Gastroesophageal sphincter (tissue), 3 donors: ENCODE measurements at regions not wholly inside any gene's neighbourhood (a gene's known extent, or its start where the extent isn't known, plus 50 kb on each side); places are given as distances from the start of the nearest gene placed in this dataset.

Source experiments
- CTCF ChIP-seq, 4 experiments: fragments of 200-600 bp in 2 of 4; fragments of 450-650 bp in 2 of 4; sonication (generic) in 1 of 4; IDR thresholded peaks; one replicate each; pipeline ENCODE4 v1.5.1; 2017 to 2019; ENCODE audit warnings: antibody characterized with exemption in 4 of 4, mild to moderate bottlenecking in 2 of 4, moderate library complexity in 2 of 4
- EP300 ChIP-seq: sonication (generic); formaldehyde crosslinking; IDR thresholded peaks from one replicate; pipeline ENCODE4 v1.6.1; 2017; ENCODE audit warnings: antibody characterized with exemption, mild to moderate bottlenecking
- POLR2A ChIP-seq, 2 donors: fragments of 450-650 bp; IDR thresholded peaks; one replicate each; pipeline ENCODE4 v1.6.1; 2017; ENCODE audit warnings: antibody characterized with exemption in 2 of 2, mild to moderate bottlenecking in 2 of 2, moderate library complexity in 1 of 2
- POLR2AphosphoS5 ChIP-seq: sonication (generic); formaldehyde crosslinking; IDR thresholded peaks from one replicate; pipeline ENCODE4 v1.6.1; 2017; ENCODE audit warnings: antibody characterized with exemption

- TF ChIP-seq CTCF (IDR thresholded peaks at IDR 0.05) (no peak), EP300 (no peak), POLR2A (IDR thresholded peaks at IDR 0.05) (no peak), POLR2AphosphoS5 (no peak)
Observed at GRCh38 chr3:36258421-36258820, 121.9 kb upstream of the STAC start.
